Kidney glomerular epithelial cell (primary cell): ENCODE measurements at regions not wholly inside any gene's neighbourhood (a gene's known extent, or its start where the extent isn't known, plus 50 kb on each side); places are given as distances from the start of the nearest gene placed in this dataset.

ENCODE experiments used
- DNase-seq: peaks from one replicate; lab custom pipeline; 2025; lab: John Stamatoyannopoulos, UW

- no peak for DNase-seq
Observed at GRCh38 chr21:33155422-33155821, 74.3 kb upstream of the IFNAR2 start.

- DNase-seq, result no peak
Observed at GRCh38 chr21:33157303-33157702, 72.4 kb upstream of the IFNAR2 start.

- no peak for DNase-seq
Observed at GRCh38 chr21:33158654-33159053, 71.1 kb upstream of the IFNAR2 start.

DNA sequence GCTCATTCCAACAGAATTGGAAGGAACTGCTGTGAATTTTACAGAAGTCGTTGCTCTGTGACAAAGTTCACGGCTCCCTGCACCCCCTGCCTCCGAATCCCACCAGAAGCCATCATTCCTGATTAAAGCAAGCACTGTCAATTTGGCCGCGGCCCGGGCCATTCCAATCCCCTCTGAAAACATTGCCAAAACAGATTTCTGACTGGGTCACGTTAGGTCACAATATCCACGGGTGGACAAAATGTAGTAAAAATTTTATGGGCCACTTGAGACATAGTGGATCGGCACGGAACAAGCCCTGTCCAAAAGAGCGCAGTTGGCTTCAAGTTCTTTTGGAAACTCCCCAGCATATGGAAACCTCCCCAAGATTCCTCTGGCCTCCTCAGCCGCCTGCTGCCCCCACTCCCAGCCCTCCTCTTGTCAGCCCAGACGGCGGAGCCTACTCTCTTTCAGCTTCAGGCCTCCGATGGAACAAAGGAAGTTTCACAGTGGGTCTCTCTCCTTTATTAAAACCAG lies 67.2 kb upstream of the IFNAR2 start:
- no peak for DNase-seq

DNA sequence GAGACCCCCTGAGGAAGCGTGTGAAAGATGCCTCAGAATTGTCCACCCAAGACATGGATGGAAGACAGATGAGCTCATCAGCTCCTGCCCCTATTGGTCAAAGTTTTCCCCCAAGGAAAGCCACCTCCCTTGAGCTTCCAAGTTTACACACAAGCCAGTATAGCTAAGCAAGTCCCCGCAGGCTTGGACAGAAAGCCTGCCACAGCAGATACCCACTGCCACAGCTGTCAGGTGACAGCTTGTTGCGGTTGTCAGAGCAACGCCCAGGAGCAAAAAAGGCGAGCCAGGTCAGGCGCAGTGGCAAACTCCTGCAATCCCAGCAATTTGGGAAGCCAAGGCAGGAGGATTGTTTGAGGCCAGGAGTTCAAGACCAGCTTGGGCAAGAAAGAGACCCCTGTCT lies 60.9 kb upstream of the IFNAR2 start:
- no peak for DNase-seq

GRCh38 chr21:33169359-33169758 lies 60.4 kb upstream of the IFNAR2 start:
- DNase-seq, result no peak

DNA sequence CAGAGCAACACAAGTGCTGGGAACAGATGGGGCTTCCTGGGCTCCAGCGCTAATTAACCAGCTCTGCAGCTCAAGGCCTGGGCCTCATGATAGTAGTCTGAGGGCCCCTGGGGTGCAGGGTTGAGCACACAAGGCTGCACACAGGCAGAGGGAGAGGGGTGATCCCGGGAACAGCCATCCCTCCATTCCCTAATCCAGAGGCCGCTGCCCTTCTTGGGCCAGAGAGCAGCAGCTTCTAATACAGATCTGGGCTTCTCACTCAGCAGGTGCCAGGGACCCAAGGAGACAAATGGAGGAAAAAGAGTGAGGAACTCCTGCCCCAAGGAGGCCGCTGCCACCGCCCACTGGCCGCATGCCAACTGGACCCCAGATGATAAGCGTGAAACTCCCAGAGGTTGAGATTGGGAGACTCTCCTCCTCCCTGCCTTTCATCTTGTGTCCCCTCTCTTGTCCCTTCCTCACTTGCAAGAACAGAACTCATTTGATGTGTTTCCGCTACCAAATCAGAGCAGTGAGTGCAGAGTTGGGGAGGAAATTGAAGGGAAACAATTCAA lies 58.0 kb upstream of the IFNAR2 start:
- no peak for DNase-seq

DNA sequence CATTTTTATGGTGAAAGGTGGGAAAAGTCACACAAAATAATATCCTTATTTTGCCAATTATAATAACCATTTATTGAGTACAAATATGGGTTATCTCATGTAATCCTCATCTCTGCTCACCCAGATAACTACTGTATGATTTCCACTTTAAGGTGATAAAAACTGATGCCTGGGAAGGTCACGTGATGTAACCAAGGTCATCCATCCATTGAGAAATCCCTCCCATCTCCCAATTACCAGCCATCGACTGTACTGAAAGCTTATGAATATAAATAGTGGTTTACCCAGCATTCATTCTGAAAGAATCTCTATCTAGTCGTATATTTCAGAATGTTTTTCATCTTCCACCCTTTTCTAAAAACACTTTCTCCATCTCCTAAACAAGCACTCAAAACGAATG lies 55.0 kb upstream of the IFNAR2 start:
- DNase-seq, result no peak
